SKM-1 (cell line): ENCODE measurements at regions not wholly inside any gene's neighbourhood (a gene's known extent, or its start where the extent isn't known, plus 50 kb on each side); places are given as distances from the start of the nearest gene placed in this dataset.

Experiments used
- DNase-seq: peaks from one replicate; lab custom pipeline; 2025; ENCODE audit not compliant: unreplicated experiment; lab: John Stamatoyannopoulos, UW

DNA sequence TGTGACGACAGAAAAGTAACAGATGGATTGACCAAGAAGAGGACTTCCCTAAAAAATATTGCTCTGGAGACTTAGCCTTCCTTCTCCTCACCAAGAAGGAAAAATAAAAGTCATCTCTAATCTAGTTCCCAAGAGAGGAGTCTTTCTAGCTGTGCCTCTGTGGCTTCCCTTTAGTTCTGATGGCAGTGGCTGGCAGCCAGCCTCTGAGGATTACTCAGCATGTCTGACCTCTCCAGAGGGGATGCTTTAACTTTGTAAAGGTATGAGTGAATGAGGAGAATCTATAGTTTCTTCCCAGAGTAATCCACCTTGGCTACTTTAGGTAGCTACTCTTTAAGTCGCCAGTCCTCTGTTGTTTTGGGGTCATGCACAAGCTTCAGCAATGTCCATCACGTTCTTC lies 163.9 kb upstream of the KIT start:
- no peak for DNase-seq

DNA sequence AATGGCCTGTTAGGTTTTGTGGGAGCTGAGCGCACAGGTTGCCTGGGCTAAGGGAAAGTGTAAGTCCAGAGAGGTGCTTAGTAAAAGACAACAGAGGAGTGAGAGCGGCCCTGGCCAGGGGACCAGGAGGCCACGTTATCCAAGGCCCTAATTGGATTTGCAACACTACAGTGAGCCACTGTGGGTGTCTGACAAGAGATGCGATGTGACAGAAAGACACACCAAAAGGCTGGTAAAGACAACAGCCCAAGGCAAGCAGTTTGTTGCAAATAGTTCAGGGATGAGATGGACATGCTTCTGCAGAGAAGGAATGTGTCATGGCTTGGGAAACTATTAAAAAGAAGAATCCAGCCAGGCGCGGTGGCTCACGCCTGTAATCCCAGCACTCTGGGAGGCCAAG lies 162.7 kb upstream of the KIT start:
- DNase-seq: no peak

DNA sequence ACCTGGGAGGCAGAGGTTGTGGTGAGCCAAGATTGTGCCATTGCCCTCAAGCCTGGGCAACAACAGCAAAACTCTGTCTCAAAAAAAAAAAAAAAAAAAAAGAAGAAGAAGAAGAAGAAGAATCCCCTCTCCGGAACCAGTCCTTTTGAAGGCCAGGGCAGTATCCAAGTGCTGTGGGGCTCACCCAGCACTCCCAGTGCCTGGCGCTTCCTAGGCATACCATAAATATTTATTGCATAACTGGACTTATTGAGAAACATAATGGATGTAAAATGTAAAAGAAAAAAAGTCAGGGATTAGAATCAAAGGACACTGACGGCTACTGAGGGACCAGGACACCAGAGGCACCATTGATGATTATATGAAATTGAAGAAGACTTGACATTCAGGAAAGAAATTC lies 162.1 kb upstream of the KIT start:
- DNase-seq: no peak

DNA sequence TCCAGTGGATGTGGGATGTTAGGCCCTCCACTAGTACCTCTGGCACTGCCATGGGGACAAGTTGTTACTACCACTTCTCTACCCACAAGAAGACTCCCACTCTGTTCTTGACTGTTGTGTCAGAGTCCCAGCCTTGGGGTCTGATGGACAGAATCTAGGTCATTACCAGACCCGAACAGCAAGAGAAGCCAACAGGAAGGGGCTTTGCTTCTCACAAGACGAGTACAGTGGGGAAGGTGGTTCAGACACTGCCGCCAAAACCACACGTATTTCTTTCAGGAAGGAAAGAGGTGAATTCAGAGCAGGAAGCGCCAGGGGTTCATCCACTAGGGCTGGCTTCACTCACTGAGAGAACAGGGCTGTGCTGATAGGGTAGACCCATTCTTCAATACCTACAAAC lies 161.3 kb upstream of the KIT start:
- DNase-seq: no peak

DNA sequence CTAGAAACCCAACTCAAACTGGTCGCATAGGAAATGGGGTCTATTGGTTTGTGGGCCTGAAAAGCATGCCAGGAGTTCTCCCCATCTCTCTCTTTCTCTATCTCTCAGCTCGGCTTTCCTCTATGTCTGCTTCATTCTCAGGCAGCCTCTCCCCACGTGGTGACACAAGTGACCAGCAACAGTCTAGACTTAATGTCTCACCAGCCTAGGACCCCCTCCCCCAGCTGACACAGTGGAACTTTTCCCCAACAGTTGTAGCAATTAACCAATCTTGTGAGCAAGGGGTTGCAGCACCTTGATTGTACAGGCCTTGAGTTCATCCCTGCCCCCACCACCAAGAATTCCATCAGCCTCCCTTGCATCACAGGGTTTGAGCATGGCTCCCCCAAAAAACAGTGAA lies 159.8 kb upstream of the KIT start:
- DNase-seq: no peak

DNA sequence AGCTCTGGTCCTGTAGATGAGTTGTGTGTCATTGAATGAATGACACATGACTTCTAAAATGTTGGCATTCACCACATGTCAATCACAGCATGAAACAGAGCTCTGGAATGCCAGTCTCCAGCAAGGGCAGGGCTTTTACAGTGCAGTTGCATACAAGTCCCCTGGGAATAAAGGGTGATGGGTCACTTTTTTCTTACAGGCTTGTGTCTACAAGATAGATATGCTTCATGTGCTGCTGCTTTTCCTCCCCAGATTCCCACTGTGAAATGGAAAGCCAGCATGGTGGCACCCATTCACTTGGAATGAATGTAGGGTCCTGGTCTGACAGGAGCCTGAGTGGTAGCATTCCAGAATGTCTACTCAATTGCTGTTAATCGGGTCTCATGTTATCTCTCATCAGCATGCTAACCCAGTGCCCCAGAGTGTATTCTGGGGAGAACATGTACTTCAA lies 159.1 kb upstream of the KIT start:
- no peak for DNase-seq

DNA sequence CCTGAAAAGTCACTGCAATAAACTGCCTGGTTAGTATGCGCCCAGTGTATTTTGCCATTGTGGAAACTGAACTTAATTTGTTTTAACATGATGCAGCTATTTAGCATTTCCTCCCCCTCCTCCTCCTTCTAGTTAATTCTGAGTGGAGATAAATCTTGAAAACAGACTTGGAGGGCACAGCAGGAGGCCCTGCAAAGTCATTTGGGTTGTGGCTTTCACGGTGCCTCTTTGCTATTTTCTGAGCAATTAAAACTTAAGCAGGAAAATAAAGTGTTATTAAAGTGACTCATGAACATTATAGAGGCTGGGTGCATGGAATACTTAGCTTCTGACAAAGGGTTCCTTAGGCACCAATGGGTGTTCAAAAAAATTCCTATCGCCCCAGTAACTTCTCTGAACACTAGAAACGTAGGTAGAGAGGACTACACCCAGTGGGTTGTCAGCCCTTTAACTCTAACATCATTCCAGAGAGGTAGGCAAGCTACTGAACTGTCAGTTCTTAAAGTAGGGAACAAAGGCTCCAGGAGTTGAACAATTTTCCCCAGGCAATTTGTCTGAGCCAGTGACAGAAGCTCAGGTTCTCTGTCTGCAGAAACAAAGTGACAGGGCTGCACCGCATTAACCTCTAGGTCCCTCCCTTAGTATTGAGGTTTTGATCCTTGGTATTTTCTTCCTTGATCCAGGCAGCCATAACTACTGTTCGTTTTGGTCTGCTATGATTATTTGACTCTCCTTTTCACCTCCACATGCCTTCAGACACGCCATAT lies 158.3 kb upstream of the KIT start:
- DNase-seq: no peak

DNA sequence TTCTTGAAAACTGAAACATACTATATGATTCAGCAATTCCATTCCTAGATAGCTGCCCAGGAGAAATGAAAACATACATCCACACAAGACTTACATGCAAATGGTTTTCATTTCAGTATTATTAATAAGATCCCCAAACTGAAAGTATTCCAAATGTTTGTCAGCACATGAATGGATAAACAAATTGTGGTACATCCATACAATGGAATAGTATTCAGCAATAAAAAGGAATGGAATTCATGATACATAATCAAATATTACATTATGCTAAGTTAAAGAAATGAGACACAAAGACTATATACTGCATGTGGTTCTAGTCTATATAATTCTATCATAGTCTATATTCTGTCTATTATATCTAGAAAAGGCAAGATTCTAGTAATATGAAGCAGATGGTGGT lies 152.4 kb upstream of the KIT start:
- no peak for DNase-seq

DNA sequence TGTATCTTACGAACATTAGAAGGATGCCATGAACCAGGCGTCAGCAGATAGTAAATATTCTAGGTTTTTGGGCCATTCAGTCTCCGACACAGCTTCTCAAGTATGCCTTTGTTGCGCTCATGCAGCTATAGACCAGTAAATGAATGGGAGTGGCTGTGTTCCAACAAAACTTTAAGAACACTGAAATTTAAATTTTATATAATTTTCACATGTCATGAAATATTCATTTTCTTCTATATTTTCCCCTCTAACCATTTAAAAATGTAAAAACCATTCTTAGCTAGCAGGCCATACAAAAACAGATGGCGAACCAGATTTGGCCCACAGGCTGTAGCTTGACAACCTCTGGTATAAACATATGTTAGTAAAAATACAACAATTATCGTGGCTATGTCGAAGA lies 151.8 kb upstream of the KIT start:
- DNase-seq: no peak

DNA sequence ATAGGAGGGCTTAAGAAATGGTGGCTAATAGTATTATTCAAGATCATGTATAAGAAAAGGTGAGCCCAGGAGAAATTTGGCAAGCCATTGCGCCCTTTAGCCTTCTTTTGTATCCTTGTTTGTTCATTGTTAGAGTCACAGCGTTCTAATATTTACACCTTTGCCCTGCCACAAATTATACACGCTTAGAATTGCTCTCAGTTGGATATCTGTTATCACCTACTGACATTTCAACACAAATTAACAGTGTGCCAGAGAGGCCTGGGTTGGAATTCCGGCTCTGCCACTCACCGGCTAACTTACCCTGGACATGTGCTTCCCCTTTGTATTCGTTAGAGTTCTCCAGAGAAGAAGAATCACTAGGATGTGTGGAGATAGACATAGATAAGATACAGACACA lies 148.7 kb upstream of the KIT start:
- no peak for DNase-seq

DNA sequence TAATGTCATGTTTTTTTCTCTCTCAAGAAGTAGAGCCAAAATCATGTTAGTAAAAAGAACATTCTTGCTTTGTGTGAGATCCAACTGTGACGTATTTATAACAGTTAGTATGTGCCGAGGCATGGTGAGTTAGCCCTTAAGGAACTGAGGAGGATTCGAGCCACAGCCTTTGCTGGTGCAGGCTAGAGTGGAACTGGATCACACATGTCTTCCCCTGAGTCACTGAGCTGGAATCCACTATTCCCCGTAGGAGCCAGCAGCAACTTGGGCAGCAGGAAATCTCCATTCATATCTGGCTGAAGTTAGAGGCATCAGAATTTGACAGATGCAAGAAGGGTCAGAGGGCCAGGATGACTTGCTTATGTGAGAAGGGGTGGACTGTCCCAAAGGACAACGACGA lies 144.6 kb upstream of the KIT start:
- no peak for DNase-seq

DNA sequence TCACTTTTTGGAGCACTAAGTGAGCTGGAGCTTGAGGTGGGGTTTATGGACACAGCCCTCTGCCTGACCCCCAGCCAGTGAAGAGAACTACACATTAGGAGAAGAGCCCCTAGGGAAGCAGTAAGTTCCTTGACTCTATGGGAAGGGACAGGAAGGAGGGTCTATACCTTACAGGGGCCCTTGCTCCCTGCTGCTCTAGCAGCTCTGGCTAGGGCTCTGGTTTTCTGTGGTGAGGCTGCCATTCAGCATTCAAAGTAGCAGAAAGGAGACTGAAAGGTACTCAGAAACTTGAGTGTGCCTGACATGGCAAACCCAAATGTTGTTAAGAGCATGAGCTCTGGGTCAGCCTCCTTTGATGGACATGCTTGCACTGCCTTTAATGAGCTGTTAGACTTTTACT lies 144.0 kb upstream of the KIT start:
- DNase-seq: no peak

DNA sequence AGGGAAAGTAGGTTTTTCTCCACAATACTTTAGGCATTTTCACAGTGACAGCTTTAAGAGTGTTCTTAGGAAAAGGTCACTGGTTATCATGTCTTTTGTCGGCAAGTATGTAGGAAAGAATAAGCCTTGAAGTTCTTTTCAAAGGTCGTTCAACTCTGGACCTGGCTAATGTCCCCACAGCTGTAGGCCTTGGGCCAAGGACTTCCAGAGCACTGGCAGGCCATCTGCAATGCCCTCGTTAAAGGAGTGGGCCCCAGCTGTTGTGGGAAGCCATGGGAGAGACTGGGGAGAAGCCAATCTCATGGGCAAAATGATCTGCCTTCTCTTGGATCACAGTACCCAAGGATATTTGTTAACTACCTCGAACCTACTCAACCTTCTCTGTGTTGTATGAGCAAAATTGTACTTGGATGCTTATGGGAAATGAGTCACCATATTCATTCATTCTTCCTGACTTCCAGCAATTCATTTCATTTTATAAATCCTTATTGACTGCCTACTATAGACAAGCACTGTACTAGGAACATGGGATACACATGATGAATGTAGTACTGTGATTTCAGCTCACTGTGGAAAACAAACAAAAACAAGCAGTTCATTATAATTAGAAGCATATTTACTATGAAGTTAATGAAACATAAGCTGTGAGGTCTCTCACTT lies 141.1 kb upstream of the KIT start:
- no peak for DNase-seq

DNA sequence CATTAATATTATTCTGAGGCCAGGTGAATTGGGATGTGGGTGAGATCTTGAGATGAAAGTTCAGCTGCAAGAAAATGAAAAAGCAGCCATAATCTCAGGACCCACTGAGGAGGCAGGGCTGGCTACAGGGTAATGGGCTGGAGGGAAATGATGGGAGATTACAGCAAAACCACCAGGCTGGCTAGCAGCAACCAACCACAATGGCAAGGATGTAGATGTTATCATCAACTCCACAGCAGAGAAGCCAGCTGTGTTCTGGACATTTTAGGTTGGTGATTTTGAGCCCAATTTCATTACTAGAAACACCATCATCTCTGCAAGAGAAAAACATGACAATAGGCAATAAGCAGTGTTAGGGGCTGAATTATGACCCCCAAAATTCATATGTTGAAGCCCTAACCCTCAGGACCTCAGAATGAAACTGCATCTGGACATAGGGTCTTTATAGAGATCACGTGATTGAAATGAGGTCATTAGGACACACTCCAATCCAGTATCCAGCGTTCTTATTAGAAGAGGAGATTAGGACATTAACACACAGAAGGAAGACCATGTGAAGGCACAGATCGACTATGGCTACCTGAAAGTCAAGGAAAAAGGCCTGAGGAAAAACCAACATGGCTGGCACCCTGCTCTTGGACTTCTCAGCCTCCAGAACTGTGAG lies 139.8 kb upstream of the KIT start:
- DNase-seq: no peak

DNA sequence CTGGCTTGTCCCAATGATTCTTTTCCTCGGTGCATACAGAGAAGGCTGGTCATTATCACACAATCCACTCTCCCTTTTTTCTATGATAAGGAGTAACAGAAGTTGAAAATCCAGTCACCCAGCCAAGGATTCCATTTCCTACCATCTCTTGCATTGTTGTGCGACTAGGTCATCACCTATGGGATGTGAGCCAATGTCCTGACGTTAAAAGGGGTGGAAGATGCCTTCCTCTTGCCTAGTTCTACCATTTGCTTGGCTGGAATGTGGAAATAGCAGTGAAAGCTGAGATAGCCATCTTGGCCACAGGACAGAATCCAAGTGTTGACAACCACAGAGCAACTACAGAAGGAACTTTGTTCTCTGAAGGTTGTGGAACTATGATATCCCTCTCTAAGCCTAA lies 132.2 kb upstream of the KIT start:
- DNase-seq: no peak

DNA sequence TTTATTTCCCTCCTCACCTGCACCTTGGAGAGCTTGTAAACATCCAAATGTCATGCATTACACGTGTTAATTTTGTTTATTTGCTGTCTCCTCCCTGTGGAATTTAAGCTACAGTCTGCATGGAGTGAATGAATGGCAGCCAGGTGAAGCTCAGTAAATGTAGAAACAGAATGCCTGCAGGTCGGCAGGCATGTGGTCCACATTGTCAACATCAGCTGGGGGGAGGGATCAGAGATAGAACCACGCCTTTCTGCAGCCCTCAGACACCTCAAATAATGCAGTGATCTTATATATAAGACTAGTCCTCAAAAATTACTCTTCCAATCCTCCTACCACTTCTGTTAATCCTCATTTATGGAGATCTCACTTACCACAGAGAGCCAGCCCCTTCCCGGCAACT lies 131.2 kb upstream of the KIT start:
- no peak for DNase-seq

DNA sequence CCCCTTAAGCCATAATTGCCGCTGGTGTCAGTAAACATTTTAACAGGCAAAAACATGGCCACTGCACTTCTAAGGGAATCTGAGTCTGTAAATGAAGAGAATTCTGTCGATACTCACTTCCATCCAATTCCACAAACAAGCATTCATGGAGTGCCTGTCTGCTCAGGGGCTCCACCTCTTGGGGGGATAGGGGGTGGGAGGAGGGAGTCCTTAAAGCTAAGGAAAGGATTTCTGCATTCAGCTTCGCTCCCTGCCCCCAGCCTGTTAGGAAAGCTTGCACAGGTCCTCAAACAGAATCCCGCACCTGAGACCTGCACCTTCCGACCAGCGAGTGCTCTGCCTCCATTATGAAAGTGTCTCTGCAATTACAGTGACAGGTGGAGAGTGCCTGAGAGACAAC lies 130.2 kb upstream of the KIT start:
- no peak for DNase-seq

DNA sequence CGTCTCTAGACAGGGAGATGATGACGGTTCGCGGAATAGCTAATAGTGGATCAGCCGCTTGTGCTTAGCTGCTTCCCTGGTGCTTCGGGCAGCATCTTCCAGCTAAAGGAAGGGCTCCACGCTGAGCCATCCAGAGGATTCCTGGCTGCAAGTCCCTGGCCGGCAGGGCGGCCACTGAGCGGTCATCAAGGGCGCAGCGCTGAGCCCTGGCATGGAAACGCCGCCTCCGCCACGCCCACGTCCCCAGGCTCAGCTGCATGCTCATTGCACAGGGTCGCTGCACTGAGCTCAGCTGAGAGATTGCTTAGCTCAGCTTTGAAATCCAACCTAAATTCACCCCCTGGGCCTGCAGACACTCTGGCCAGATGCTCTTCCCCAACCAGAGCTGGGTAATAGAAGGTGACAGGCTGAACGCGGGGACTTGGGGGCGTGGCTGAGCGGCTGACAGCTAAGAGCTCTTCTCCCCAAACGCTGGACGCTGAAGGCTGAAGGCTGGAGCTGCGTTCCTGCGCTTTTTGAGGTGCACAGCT lies 118.2 kb upstream of the KIT start:
- DNase-seq: no peak

DNA sequence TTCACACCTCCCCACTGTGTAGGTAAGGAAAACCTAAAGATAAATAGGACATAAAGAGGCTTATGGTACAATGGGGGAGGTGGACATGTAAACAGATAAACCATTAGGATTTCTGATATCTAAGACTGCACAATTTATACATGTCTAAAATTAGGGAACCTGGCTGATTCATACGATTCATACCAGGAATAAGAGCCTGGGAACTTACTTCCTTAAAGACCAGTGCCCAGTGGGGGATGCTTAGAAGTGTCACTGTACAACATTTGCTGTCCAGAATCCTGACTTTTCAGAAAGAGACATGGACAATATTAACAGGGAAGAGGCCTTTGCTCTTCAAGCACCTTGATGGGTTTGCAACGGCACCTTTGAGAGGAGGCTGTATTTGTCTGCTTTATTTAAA lies 116.8 kb upstream of the KIT start:
- DNase-seq: no peak

DNA sequence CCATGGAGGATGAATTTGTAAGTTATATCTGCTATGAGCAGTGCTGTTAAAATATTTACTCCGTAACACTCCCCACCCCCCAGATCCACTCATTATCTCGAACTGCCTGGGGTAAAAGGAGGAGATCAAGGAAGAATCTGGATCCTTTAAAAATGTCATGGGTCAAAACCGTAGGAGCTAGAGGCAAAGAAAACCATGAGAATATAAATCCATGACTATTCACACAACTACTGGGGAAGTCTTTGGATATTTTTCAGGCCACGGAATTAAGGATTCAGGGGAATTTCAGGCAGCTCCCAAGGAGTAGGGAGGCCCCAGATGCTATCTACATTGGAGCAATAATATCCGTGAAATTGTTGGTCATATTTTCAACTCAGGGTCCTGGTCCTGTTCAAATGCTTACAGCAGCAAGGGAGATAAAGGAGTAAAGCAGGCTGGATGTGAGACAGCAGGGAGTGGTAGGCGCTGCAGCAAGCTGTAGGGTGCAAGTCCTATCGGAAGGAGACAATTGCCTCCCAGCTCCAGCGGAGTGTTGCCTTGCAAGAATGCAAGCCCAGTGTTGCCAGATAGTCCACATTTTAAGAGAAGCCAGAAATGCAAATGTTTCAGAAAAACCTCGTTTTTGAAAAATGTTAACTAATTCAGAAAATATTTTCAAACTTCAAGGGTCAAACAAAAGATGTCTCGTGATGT lies 116.2 kb upstream of the KIT start:
- no peak for DNase-seq

DNA sequence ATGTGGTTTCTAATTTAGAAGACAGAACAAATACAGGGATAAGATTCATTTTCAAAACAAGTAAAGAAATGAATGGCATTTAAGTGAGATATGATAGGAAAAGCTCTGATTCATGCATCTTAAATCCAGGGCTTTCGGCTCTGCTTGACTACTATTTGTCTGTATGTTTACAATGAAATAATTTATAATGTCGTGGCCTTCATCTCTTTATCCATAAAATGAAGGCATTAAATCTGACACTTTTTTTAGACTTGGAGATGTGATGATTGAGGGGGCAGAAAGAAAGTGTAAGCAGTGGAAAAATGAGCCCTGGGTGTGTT lies 115.7 kb upstream of the KIT start:
- no peak for DNase-seq

DNA sequence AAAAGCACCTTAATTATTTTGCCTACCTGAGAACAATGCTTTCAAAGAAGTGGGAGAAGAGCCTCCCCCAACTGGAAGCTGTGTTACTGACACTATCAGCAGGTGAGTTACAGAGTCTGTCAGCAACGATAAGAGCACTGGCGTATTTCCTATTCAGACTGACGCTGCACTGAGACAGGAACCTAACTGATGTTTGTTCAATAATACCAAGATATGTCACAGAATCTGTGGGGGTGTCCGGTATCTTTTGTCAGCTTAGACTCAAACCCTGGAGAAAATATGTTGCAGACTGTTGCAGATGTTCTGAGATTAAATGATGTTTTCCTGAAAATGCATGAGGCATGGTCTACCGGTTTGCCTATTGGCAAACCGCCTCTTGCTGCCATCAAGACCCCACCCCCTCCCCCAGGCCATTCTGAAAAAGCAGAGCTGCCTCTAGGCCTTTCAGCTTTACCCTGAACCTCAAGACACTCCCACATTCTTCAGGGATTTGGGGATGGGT lies 115.2 kb upstream of the KIT start:
- DNase-seq: no peak
